ENCODE measurements at regions not wholly inside any gene's neighbourhood (a gene's known extent, or its start where the extent isn't known, plus 50 kb on each side); places are given as distances from the start of the nearest gene placed in this dataset.

DNA sequence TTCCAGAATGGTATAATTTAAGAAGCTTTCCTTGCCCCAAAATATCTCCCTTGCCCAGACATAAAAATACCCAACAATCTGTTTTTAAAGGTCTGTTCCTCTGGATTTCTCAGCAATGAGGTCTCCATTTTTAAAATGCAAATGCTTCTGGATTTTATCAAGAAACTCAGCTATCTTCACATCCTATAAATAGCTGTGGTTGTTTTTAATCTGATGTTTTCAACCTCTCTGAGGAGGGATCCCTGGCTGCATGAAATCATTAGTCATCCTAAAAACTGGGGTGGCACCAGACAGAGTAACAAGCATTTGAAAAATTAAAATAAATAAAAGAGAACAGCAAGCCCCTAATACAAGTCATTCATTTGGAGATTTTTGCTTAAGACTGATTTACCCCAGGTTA is 168.5 kb upstream of the ID4 start (continued):
- TF ChIP-seq TAF1 (IDR thresholded peaks at IDR 0.05; ENCODE audit: borderline replicate concordance, low read depth, low read length) (no peak), RXRA (IDR thresholded peaks at IDR 0.05; ENCODE audit: borderline replicate concordance, low read depth) (peak; percentile 50; the same call in 1 of the 2 replicates), SMC3 (IDR thresholded peaks at IDR 0.05; ENCODE audit: low read depth, low read length) (no peak), EP300 (IDR thresholded peaks at IDR 0.05; ENCODE audit: borderline replicate concordance in 1 of 2, low read depth in 1 of 2, low read length in 1 of 2) (peak in 1 of 2 experiments; percentile 46; a peak in 1 of 4 replicates), RAD21 (IDR thresholded peaks at IDR 0.05; ENCODE audit: low read length) (no peak), RFX5 (IDR thresholded peaks at IDR 0.05; ENCODE audit: low read length) (no peak), FOXM1 (IDR thresholded peaks at IDR 0.05; ENCODE audit: low read depth) (no peak), CHD2 (IDR thresholded peaks at IDR 0.05; ENCODE audit: low read length, partially characterized antibody) (no peak), EZH2phosphoT487 (IDR thresholded peaks at IDR 0.05; ENCODE audit: borderline replicate concordance, low read depth) (no peak), YY1 (IDR thresholded peaks at IDR 0.05; ENCODE audit: low read depth) (0 out of 2 replicates have a peak, but pooled peaks have one; percentile 32), RCOR1 (IDR thresholded peaks at IDR 0.05; ENCODE audit: low read length) (no peak), JUND (IDR thresholded peaks at IDR 0.05) (peak; percentile 56), TCF12 (IDR thresholded peaks at IDR 0.05) (peak; percentile 87), MEF2A (IDR thresholded peaks at IDR 0.05; ENCODE audit: borderline replicate concordance, low read depth) (peak; percentile 96), FOSL2 (IDR thresholded peaks at IDR 0.05; ENCODE audit: borderline replicate concordance, low read depth) (peak; percentile 46; the same call in 1 of the 2 replicates), NFIC (IDR thresholded peaks at IDR 0.05; ENCODE audit: borderline replicate concordance) (no peak), TEAD4 (IDR thresholded peaks at IDR 0.05; ENCODE audit: borderline replicate concordance, insufficient read depth) (no peak), ELF1 (IDR thresholded peaks at IDR 0.05) (no peak), GABPA (IDR thresholded peaks at IDR 0.05; ENCODE audit: low read depth) (no peak), GATA2 (CRISPR knock-in tag; IDR thresholded peaks at IDR 0.05) (no peak)
- TF ChIP-seq, protein P1, sequence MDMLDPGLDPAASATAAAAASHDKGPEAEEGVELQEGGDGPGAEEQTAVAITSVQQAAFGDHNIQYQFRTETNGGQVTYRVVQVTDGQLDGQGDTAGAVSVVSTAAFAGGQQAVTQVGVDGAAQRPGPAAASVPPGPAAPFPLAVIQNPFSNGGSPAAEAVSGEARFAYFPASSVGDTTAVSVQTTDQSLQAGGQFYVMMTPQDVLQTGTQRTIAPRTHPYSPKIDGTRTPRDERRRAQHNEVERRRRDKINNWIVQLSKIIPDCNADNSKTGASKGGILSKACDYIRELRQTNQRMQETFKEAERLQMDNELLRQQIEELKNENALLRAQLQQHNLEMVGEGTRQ (IDR thresholded peaks at IDR 0.05; ENCODE audit: borderline replicate concordance, low read depth, low read length), result no peak
- TF ChIP-seq, protein P2, sequence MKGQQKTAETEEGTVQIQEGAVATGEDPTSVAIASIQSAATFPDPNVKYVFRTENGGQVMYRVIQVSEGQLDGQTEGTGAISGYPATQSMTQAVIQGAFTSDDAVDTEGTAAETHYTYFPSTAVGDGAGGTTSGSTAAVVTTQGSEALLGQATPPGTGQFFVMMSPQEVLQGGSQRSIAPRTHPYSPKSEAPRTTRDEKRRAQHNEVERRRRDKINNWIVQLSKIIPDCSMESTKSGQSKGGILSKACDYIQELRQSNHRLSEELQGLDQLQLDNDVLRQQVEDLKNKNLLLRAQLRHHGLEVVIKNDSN (IDR thresholded peaks at IDR 0.05; ENCODE audit: borderline replicate concordance, low read depth), result no peak
- TF ChIP-seq, protein P3, sequence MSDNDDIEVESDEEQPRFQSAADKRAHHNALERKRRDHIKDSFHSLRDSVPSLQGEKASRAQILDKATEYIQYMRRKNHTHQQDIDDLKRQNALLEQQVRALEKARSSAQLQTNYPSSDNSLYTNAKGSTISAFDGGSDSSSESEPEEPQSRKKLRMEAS (IDR thresholded peaks at IDR 0.05; ENCODE audit: low read depth), result no peak

DNA sequence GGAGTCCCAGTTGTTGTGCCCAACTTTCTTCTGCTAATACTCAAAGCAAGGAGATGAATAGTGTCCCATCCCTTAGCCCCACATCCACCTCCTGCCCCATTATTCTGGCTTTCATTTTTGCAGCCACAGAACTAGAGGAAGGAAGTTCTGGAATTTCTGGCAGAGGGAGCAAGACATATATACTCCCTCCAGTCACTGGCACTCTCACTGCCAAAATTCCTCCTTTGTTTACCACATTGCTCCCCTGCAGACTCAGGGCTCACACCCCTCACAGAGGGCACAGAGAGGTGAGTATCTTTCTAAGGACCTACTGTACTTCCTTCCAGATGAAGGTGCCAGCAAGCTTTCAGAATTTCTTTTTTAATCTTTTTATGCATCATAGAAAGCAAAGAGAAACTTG is 168.0 kb upstream of the ID4 start:
- CTCF ChIA-PET, result no interaction called here
- TF ChIP-seq FOXM1 (IDR thresholded peaks at IDR 0.05; ENCODE audit: low read depth) (no peak), ELF1 (IDR thresholded peaks at IDR 0.05) (no peak), EP300 (IDR thresholded peaks at IDR 0.05; ENCODE audit: borderline replicate concordance in 1 of 2, low read depth in 1 of 2, low read length in 1 of 2) (peak in 1 of 2 experiments; percentile 58; a peak in 1 of 4 replicates), JUND (IDR thresholded peaks at IDR 0.05) (peak; percentile 38; the same call in 1 of the 2 replicates), MEF2A (IDR thresholded peaks at IDR 0.05; ENCODE audit: borderline replicate concordance, low read depth) (peak; percentile 52; the same call in 1 of the 2 replicates), TCF12 (IDR thresholded peaks at IDR 0.05) (peak; percentile 64), GABPA (IDR thresholded peaks at IDR 0.05; ENCODE audit: low read depth) (no peak), SIN3A (IDR thresholded peaks at IDR 0.05; ENCODE audit: borderline replicate concordance, low read depth, low read length) (no peak), NFIC (IDR thresholded peaks at IDR 0.05; ENCODE audit: borderline replicate concordance) (peak; percentile 88), TEAD4 (IDR thresholded peaks at IDR 0.05; ENCODE audit: borderline replicate concordance, insufficient read depth) (peak; percentile 42; the same call in 1 of the 2 replicates), CHD2 (IDR thresholded peaks at IDR 0.05; ENCODE audit: low read length, partially characterized antibody) (no peak), YY1 (IDR thresholded peaks at IDR 0.05; ENCODE audit: low read depth) (no peak), RXRA (IDR thresholded peaks at IDR 0.05; ENCODE audit: borderline replicate concordance, low read depth) (peak; percentile 79), RCOR1 (IDR thresholded peaks at IDR 0.05; ENCODE audit: low read length) (no peak)
- TF ChIP-seq, protein P2 (IDR thresholded peaks at IDR 0.05; ENCODE audit: borderline replicate concordance, low read depth), result no peak
- TF ChIP-seq, protein P4, sequence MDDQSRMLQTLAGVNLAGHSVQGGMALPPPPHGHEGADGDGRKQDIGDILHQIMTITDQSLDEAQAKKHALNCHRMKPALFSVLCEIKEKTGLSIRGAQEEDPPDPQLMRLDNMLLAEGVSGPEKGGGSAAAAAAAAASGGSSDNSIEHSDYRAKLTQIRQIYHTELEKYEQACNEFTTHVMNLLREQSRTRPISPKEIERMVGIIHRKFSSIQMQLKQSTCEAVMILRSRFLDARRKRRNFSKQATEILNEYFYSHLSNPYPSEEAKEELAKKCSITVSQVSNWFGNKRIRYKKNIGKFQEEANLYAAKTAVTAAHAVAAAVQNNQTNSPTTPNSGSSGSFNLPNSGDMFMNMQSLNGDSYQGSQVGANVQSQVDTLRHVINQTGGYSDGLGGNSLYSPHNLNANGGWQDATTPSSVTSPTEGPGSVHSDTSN (IDR thresholded peaks at IDR 0.05), result peak; percentile 59; the same call in 1 of the 2 replicates
- TF ChIP-seq, protein P3 (IDR thresholded peaks at IDR 0.05; ENCODE audit: low read depth), result no peak
- POLR2A ChIA-PET, result no interaction called here
- H3K4me3 ChIP-seq (ENCODE audit: low read depth in 2 of 2, low read length in 1 of 2), result peak overlapping the region in 1 of 2 experiments; percentile 27; a peak in 1 of 4 replicates
- 0 out of 2 replicates have a peak overlapping the region, but pooled peaks have one; percentile 65 for H2AFZ ChIP-seq (ENCODE audit: low read depth)
- H3K27me3 ChIP-seq (ENCODE audit: insufficient read depth), result no peaks in the 10 kb centered on the region
- peak overlapping the region; percentile 34; the same call in 1 of the 2 replicates for H3K9ac ChIP-seq
- H3K36me3 ChIP-seq (replicated peaks in 1 of 2; ENCODE audit: control insufficient read depth in 1 of 2, insufficient read depth in 2 of 2, low read length in 1 of 2), result no peaks in the 10 kb centered on the region
- no peaks in the 10 kb centered on the region for H4K20me1 ChIP-seq (ENCODE audit: insufficient read depth)
- no peaks in the 10 kb centered on the region for H3K79me2 ChIP-seq (ENCODE audit: insufficient read depth)
- no peaks in the 10 kb centered on the region for H3K9me3 ChIP-seq
- H3K4me1 ChIP-seq (ENCODE audit: control insufficient read depth in 1 of 2, insufficient read depth in 2 of 2, low read depth in 1 of 2, low read length in 1 of 2), result peaks cover 0 to 7% of the 10 kb centered on the region in 2 experiments; a peak in 3 of 4 replicates
- H3K4me2 ChIP-seq, result peak overlapping the region; percentile 63
- peak overlapping the region; percentile 34 to 90; a peak in 3 of 4 replicates for H3K27ac ChIP-seq (ENCODE audit: low read depth in 2 of 2, low read length in 1 of 2)
- DNase-seq, result no peak
- H3K9me2 ChIP-seq, result no peaks in the 10 kb centered on the region
- peaks cover 17% of the 10 kb centered on the region for H3F3A ChIP-seq (replicated peaks; ENCODE audit: insufficient read depth)
